ENCODE measurements at regions not wholly inside any gene's neighbourhood (a gene's known extent, or its start where the extent isn't known, plus 50 kb on each side); places are given as distances from the start of the nearest gene placed in this dataset.

DNA sequence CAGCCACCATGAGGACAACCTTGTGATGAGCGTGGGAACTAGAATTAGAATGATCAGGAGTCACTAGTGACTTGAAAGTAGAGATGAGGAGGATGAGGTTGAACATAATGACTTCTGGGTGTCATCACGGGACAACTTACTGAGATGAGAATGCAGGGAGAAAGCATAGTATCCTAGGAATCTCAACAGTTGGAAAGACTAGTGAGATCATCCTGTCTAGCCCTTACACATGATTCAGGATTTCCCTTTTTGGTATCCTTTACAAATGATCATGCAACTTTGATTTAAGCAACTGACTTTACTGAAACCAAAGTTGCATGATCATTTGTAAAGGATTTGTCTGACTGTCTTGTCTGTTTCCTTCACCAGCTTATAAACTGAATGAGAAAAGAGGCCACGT is 51.8 kb upstream of the HIF1A start:
- DNase-seq (ENCODE audit: low spot score): no peak
- H3K4me3 Mint-ChIP-seq (ENCODE audit: unreplicated experiment): no peak overlapping the region
- H3K9me3 Mint-ChIP-seq (ENCODE audit: unreplicated experiment): no peaks in the 10 kb centered on the region

DNA sequence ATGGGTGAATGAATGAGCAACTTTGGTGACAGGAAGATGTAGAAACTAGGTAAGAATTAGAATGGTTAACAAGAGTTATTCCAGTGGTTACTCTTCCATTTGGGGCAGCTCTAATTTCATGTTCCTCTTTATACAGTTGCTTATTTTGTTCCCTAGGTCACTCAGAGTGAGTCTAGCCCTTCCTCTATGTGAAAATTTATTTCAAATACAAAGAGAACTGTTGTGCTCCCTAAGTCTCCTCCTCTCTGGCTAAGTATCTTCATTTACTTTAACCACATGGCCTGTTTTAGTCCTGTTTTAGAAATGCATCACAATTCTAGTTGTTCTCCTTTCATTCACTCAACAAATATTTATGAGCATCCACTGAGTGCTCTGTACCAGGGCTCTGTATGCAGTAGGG is 51.1 kb upstream of the HIF1A start:
- no peaks in the 10 kb centered on the region for H3K9me3 Mint-ChIP-seq (ENCODE audit: unreplicated experiment)
- H3K27ac Mint-ChIP-seq (ENCODE audit: unreplicated experiment): no peak overlapping the region
- no peak for TF ChIP-seq CTCF (IDR thresholded peaks at IDR 0.05; ENCODE audit: unreplicated experiment)
- H3K4me1 Mint-ChIP-seq (ENCODE audit: unreplicated experiment): peaks cover 2% of the 10 kb centered on the region
- H3K36me3 Mint-ChIP-seq (ENCODE audit: low read depth, unreplicated experiment): no peaks in the 10 kb centered on the region
- no peak overlapping the region for H3K4me3 Mint-ChIP-seq (ENCODE audit: unreplicated experiment)
- no peak for DNase-seq (ENCODE audit: low spot score)
- H3K27me3 Mint-ChIP-seq (ENCODE audit: unreplicated experiment): peaks cover 2% of the 10 kb centered on the region

More for the DNA sequence above, 51.8 kb upstream of the HIF1A start:
- Mint-ChIP-seq H3K36me3 (ENCODE audit: low read depth, unreplicated experiment) (no peaks in the 10 kb centered on the region), H3K27ac (ENCODE audit: unreplicated experiment) (no peak overlapping the region), H3K4me1 (ENCODE audit: unreplicated experiment) (peaks cover 2% of the 10 kb centered on the region), H3K27me3 (ENCODE audit: unreplicated experiment) (peaks cover 2% of the 10 kb centered on the region)
- no peak for TF ChIP-seq CTCF (IDR thresholded peaks at IDR 0.05; ENCODE audit: unreplicated experiment)

- Mint-ChIP-seq H3K27me3 (ENCODE audit: unreplicated experiment) (peaks cover 2% of the 10 kb centered on the region), H3K4me1 (ENCODE audit: unreplicated experiment) (peaks cover 2% of the 10 kb centered on the region), H3K4me3 (ENCODE audit: unreplicated experiment) (no peak overlapping the region), H3K27ac (ENCODE audit: unreplicated experiment) (no peak overlapping the region), H3K36me3 (ENCODE audit: low read depth, unreplicated experiment) (no peaks in the 10 kb centered on the region), H3K9me3 (ENCODE audit: unreplicated experiment) (no peaks in the 10 kb centered on the region)
- TF ChIP-seq CTCF (IDR thresholded peaks at IDR 0.05; ENCODE audit: unreplicated experiment): no peak
- DNase-seq (ENCODE audit: low spot score): no peak
Observed at GRCh38 chr14:61644834-61645233, 50.5 kb upstream of the HIF1A start.

GRCh38 chr14:61645247-61645646 is 50.1 kb upstream of the HIF1A start:
- TF ChIP-seq CTCF (IDR thresholded peaks at IDR 0.05; ENCODE audit: unreplicated experiment): no peak
- Mint-ChIP-seq H3K27ac (ENCODE audit: unreplicated experiment) (no peak overlapping the region), H3K27me3 (ENCODE audit: unreplicated experiment) (no peaks in the 10 kb centered on the region), H3K36me3 (ENCODE audit: low read depth, unreplicated experiment) (no peaks in the 10 kb centered on the region), H3K9me3 (ENCODE audit: unreplicated experiment) (no peaks in the 10 kb centered on the region), H3K4me3 (ENCODE audit: unreplicated experiment) (no peak overlapping the region), H3K4me1 (ENCODE audit: unreplicated experiment) (peaks cover 2% of the 10 kb centered on the region)
- DNase-seq (ENCODE audit: low spot score): no peak

Data from endothelial cell (in vitro differentiated cells).